C4-2B (cell line): ENCODE measurements at regions not wholly inside any gene's neighbourhood (a gene's known extent, or its start where the extent isn't known, plus 50 kb on each side); places are given as distances from the start of the nearest gene placed in this dataset.

Experiments
- CTCF ChIP-seq: fragments of 450-650 bp; conservative IDR thresholded peaks from 2 replicates; pipeline ENCODE4 v1.5.1; 2017; ENCODE audit warnings: mild to moderate bottlenecking
- ZFX ChIP-seq: fragments of 450-650 bp; IDR thresholded peaks from 2 replicates; pipeline ENCODE4 v1.6.1; 2017

DNA sequence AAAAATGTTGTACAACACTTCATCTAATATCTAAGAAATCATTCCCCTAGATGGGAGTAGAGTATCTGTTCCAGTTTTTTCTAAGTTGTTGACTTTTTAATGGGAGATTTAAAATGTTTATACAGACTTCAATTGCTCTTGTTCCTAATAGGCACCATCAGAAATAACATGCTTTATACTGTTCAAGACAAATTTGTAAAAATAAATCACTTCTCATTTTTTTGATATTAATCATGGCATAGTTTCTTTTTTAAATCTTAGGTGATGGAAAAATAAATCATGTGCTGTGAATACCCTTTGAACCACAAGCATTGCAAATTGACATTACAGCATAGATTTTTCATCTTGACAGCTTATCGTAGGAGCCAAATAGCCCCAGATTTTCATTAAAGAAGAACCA, 473.5 kb upstream of the MGAT4C start:
- TF ChIP-seq CTCF = no peak
- TF ChIP-seq ZFX = no peak
